Fibroblast of peridontal ligament (primary cell): ENCODE measurements at regions not wholly inside any gene's neighbourhood (a gene's known extent, or its start where the extent isn't known, plus 50 kb on each side); places are given as distances from the start of the nearest gene placed in this dataset.
"Not testable (repeated sequence)": the region's sequence is repeated elsewhere in the genome, so short reads cannot be mapped to it uniquely, and the experiment has no call there.

Experiments
- DNase-seq: peaks from one replicate; pipeline ENCODE4 v3.0.0-alpha.2; 2010; ENCODE audit errors: extremely low read depth

GRCh38 chr9:26667882-26668281 lies 224.7 kb downstream of the CAAP1 start:
- no peak for DNase-seq

- DNase-seq = no peak
Observed at GRCh38 chr9:26665666-26666065, 226.9 kb downstream of the CAAP1 start.

GRCh38 chr9:26664087-26664773 lies 228.4 kb downstream of the CAAP1 start:
- not testable (repeated sequence) for DNase-seq

DNA sequence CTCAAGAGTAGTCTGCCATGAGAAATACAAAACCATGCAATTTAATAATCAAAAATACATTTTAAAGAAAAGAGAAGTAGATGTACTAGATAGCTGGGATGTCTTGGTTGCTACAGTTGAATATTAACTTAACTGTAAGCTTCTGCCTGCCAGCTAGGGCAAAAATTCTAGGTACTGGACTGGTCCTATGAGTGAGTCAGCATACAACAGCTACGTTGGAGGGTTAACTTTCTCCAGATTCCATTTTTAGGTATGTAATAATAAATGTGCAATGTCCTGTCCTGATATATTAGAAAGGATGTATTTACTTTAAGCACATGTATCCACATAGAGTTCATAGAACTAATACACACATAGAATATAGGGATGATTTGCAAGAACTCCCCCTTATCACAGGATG lies 230.1 kb downstream of the CAAP1 start:
- DNase-seq = no peak

GRCh38 chr9:26658476-26658875 lies 234.1 kb downstream of the CAAP1 start:
- DNase-seq = no peak

- no peak for DNase-seq
Observed at GRCh38 chr9:26657958-26658357, 234.6 kb downstream of the CAAP1 start.

DNA sequence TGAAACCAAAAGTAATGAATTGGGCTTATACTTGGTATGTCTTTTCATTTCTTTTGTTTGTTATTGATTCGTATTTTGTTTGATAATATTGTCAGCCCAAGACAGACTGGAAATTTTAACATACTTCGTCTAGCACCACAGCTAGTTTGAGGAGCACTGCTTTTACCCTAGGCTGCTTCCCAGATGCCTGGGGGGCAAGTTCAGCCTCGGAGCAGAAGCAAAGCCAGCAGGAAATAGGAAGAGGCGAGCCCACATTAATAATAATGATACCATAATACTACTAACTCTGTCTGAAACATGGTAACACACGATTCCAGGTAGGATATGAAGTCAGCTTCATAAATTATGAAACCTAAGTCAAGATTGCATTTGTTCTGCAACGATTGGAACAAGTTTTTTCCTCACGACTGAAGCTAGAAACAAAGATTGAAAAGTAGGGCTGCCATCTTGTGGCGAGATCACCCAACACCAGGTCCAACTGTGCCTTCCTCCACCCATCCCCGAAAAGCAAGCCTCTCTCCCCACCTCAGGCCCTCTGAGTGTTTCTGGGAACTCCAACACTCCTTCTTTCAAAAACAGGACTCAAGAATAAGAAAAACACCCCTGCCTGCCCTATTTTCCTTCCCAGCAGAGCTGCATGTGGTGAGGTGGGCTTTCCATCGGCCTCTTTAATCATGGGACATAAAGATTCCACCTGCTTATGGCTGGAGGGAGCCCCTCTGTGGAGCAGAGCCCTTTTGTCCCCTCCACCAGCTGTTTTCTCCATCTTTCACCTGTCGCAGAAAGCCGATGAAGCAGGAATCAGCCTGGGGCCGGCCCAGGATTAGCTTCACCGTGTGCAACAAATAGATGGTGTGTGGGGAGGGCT lies 236.4 kb downstream of the CAAP1 start:
- peak; percentile 1 for DNase-seq

DNA sequence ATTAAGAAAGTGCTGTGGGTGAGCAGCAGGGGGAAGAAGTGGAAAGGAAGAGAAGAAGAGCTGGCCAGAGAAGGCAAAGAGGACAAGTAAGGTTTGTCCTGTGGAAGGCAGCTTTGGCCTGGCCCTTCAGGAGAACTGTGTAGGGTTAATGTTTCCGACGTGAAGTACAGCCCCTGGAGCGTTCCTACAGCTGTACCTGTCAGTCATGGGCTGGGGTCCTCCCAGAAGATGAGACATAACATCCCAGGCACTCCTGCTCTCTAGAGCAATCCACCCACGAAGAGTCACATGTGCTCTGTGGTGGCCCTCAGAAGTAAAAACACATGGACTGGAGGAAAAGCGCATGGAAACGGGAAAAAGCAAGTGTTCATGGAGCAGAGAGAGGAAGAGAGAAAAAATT lies 237.4 kb downstream of the CAAP1 start:
- no peak for DNase-seq

DNA sequence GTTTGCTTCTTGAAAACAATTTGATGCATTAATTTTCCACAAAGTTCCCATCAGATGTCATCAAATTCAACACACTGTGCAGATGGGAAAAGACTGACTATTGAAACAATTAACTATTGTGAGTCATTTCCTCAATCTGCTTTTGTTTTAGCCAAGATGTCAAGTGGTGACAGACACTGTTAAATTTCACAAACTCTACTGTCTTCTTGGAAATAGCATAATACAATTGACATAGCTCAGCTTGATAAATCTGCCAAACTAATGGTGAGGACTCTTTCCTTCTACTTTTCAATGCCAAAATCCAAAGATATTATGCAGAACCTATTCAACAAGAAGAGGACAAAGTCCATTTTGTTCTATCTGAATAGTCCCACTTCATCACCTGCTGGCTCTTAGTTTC lies 242.3 kb downstream of the CAAP1 start:
- no peak for DNase-seq

DNA sequence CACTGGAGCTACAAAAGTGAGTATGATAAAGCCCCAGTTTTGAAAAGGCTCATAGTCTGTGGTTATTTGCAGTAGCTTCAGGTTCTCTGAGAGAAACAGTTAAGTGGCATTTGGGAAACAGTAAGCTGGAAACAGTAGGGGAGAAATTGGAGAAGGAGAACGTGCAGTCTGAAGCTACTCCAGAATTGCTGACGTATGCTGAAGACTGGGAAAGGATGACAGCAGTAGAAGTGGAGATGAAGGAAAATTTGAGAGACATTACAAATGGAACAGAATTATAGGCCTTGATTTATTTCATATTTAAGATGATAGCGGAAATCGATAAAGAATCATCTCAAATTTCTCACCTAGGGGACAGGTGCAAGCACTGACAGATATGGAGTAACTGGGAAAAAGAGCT lies 248.8 kb downstream of the CAAP1 start:
- no peak for DNase-seq

DNA sequence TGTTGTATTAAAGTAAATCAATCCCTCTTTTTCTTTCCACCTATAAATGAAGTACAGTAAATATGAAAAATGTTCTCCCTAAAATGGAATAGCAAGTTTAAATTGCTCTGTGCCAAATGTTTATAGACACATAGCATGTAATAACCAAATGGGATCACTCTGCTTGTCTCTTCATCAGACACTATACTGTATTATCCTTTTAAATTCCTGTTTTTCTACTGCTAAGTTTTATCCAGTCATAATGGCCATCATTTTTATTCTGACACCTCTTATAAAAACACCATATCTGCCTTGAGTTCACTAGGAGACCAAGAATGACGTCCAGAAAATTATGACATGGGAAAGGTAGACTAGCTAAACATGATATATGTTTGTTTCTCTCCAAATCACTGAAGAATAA lies 252.8 kb downstream of the CAAP1 start:
- DNase-seq = no peak

DNA sequence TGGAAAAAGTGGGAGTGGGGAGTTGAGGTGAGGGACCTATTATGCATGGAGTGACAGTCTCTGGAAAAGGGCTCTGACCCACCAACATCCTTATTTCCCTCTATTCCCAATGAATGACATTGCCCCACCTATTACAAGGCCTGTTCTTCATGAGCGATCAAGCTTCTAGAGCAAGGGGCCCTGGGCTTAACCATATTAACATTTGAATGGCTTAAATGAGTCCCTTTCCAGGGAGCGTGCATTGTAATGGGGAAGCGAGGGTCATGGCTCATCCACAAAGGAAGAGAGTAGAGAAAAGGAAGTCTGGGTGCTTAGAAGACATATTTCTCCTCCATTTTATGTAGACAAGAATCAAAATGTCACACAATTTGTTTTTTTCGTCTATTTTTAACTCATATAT lies 255.5 kb downstream of the CAAP1 start:
- no peak for DNase-seq

DNA sequence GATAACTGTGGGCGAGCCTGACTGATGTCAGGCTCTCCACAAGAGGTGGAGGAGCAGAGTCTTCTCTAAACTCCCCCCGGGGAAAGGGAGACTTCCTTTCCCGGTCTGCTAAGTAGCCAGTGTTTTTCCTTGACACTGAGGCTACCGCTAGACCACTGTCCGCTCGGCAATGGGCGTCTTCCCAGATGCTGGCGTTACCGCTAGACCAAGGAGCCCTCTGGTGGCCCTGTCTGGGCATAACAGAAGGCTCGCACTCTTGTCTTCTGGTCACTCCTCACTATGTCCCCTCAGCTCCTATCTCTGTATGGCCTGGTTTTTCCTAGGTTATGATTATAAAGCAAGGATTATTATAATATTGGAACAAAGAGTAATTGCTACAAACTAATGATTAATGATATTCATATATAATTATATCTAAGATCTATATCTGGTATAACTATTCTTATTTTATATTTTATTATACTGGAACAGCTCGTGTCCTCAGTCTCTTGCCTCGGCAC lies 278.7 kb downstream of the CAAP1 start:
- not testable (repeated sequence) for DNase-seq

DNA sequence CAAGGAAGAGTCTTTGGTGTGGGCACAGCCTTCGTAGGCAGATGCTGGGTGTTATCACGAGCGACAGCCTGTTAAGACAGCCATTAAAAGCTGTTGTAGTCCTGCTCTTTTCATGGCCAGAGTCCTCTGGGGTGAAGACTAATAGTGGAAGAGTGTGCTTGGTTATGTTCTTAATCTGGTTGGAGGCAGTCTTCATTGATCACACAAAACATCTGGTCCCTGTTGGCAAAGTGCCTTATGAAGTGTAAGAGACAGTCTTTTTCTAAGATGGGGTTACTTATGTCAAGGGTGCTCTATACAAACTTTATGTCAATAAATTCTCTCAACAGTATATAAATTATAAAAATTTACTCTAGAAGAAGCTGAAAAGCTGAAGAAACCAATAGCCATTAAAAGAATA lies 280.4 kb downstream of the CAAP1 start:
- DNase-seq = no peak

- DNase-seq = no peak
Observed at GRCh38 chr9:26606756-26607155, 285.8 kb downstream of the CAAP1 start.

DNA sequence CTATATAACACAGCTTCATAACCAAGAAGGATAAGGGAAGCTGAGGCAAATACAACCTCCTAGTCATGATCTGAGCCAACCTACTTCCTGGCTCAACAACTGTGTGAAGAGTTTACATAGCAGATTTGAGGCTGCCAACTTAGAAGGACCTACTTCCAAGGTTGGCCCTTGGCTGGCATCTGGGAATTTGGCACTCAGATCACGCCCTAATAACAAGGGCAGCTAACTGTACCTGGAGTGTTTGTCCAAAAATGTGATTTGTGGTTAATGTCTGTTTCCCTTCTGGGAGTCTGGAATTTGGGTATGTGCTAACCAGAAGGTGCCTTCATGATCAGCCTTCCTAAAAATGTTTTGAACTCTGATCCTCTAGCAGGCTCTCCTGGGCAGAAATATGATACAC lies 287.2 kb downstream of the CAAP1 start:
- DNase-seq = no peak

DNA sequence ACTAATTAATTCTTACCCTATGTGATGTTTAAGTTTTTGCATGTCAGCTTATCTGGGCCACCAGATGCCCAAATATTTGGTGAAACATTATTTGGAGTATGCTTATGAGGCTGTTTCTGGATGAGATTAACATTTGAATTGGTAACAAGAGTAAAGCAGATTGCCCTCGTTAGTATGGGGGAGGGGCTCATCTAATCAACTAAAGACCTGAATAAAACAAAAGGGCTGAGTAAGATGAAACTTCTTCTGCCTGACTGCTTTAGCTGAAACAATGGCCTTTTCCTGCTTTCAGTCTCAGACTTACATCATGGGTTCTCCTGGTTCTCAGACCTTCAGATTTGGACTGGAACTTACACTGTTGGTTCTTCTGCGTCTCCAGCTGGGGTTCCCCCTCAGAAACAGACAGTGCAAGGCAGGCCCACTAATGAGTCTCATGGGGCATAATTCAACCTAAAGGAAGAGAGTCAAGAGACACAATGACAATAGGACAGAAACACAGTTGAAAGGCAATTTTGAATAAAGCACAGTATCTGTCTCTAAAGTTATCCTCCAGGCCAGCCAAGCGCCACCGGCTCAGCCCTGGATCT lies 288.4 kb downstream of the CAAP1 start:
- no peak for DNase-seq

DNA sequence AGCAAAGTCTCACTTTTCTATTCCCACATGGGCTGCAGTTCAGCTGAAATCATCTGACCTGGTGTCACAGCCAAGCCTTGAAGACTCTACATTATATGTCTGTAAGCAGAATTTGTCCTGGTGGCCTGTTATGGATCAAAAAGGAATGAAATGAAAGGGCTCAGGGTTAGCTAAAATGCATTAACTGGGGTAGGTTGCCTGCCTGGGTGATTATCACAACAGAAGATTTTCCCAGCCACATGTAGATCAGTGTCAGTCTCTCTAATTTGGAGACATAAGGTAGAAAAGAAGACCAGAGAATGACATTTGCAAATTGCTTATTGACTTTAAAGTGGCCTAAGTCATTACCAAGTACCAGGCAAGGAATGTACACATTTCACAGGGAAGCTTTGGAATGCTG lies 289.0 kb downstream of the CAAP1 start:
- DNase-seq = no peak

GRCh38 chr9:26597542-26598149 lies 295.0 kb downstream of the CAAP1 start:
- no peak for DNase-seq

DNA sequence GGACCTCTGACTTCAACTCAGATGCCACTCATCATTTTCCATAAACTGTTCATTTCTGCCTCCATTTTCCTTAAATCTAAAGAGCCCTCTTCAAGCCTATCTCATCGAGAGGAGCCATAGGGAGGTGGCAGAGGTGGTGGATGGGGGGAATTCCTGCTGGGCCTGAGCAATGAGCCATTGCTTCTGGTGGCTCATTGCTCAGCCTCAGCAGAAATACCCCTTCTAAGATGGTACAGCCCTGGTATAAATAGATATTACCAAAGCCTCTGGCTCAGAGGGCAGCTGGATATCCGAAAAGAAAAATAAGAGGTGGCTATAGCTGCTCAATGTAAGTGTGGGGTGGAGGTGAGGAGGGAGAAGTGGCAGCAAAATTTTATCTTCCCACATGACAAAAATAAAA lies 313.5 kb downstream of the CAAP1 start:
- DNase-seq = no peak

DNA sequence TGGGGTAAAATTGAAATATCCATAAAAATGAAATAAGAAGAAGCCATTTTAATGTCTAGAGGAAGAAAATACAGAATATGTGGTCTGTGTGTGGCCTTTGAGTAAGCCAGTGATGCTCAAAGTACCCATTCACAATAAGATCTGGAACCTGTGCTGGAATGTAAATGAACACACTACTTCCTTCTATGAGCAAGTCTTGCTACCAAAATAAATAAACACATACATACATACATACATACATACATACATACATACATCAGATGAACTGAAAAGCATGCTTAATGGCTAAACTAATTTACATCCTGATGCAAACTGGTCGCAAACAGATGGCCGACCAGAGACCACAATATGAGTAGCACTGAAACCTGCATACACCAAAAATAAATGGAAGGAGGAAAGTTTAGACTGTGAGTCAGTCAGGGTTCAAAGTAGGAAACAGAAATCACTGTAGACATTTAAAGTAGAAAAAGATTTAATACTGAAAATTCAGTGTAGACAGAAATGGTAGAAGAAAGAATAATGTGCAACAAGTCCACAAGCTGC lies 317.6 kb downstream of the CAAP1 start:
- no peak for DNase-seq

- no peak for DNase-seq
Observed at GRCh38 chr9:26574256-26574655, 318.3 kb downstream of the CAAP1 start.
